ENCODE measurements at regions not wholly inside any gene's neighbourhood (a gene's known extent, or its start where the extent isn't known, plus 50 kb on each side); places are given as distances from the start of the nearest gene placed in this dataset.

DNA sequence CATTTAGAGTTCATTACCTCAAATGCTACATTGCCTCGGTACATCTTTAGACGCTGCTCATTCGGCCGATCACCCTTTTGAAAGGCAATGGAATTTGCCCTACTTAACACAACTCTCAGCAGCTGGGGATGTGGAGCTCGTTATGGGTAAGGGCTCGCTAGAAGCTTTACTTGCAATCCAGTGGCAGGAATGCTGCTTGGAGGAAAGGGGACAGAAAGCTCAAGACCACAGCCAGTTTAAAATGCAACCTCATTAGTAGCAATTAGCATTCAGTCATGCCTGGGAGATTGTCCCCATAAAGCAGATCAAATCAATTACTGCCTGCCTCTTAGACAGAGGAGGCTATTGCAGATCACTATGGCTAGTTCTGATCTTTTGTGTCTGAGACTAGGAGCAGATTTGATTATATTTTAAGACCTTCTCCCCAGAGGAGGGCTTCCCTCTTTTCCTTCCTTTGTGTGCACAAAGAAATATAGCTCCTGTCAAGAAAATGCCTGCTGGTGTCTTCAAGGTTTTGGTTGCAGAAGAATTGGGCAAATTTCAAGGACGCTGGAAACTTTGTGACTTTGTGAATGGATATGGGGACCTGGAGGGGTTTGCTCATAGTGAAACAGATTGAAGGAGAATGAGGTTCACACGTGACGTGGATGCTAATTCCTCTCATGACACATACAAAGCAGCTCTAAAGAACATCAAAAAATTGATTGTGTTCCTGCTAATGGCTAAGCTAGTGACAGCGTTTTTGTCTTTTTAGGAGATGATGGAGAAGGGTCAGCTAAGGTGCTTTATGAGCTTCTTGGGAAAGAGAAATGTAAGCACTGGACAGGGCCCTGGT is 237.5 kb upstream of the GLRA2 start:
- no peak for FAIRE-seq
- TF ChIP-seq EZH2 (IDR thresholded peaks at IDR 0.05; ENCODE audit: low read length): no peak
- TF ChIP-seq, protein P1, sequence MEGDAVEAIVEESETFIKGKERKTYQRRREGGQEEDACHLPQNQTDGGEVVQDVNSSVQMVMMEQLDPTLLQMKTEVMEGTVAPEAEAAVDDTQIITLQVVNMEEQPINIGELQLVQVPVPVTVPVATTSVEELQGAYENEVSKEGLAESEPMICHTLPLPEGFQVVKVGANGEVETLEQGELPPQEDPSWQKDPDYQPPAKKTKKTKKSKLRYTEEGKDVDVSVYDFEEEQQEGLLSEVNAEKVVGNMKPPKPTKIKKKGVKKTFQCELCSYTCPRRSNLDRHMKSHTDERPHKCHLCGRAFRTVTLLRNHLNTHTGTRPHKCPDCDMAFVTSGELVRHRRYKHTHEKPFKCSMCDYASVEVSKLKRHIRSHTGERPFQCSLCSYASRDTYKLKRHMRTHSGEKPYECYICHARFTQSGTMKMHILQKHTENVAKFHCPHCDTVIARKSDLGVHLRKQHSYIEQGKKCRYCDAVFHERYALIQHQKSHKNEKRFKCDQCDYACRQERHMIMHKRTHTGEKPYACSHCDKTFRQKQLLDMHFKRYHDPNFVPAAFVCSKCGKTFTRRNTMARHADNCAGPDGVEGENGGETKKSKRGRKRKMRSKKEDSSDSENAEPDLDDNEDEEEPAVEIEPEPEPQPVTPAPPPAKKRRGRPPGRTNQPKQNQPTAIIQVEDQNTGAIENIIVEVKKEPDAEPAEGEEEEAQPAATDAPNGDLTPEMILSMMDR (optimal IDR thresholded peaks at IDR 0.05 in 1 of 3, IDR thresholded peaks at IDR 0.05 in 1 of 3, conservative IDR thresholded peaks at IDR 0.05 in 1 of 3; ENCODE audit: extremely low read depth in 1 of 3, insufficient read depth in 2 of 3, low read length in 3 of 3): no peak

DNA sequence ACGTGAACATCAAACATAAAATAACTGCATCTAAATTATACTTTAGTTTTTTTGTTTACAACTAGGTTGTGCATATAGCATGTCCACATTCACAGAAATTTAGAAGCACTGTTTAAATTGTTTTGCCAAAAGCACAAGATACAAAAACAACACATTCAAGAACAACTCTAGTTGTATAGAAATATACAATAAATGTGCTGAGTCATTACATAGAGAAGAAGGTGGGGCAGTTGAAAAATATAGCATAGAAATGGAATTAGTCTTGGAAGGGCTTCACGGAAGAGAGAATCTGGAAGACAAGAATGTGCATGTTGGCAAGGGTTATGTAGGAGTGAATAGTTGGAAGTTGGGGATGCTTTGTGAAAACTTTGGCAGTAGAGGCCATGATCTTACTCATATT is 239.0 kb upstream of the GLRA2 start:
- Histone ChIP-seq H3K9me1 (ENCODE audit: control insufficient read depth, extremely low read depth, insufficient read depth, low read length) (no peaks in the 10 kb centered on the region), H3K27me3 (ENCODE audit: control insufficient read depth, extremely low read depth, insufficient read depth, low read length) (no peaks in the 10 kb centered on the region), H3K4me2 (ENCODE audit: control insufficient read depth, extremely low read depth, insufficient read depth, low read depth, low read length) (no peak overlapping the region), H4K20me1 (ENCODE audit: control insufficient read depth, extremely low read depth, insufficient read depth, low read length) (no peaks in the 10 kb centered on the region), H3K79me2 (ENCODE audit: control insufficient read depth, insufficient read depth, low read length) (no peaks in the 10 kb centered on the region), H2AFZ (ENCODE audit: control insufficient read depth, low read length) (no peak overlapping the region), H3K4me3 (ENCODE audit: control insufficient read depth in 2 of 3, extremely low read depth in 1 of 3, insufficient read depth in 2 of 3, low read depth in 1 of 3, low read length in 3 of 3) (no peak overlapping the region), H3K27ac (ENCODE audit: control insufficient read depth, insufficient read depth, low read length) (no peak overlapping the region), H3K9ac (ENCODE audit: control insufficient read depth, extremely low read depth, insufficient read depth, low read length) (no peak overlapping the region), H3K4me1 (ENCODE audit: control insufficient read depth, extremely low read depth, insufficient read depth, low read length) (no peaks in the 10 kb centered on the region), H3K9me3 (ENCODE audit: control insufficient read depth, low read depth, low read length) (no peaks in the 10 kb centered on the region), H3K36me3 (ENCODE audit: control insufficient read depth in 2 of 2, extremely low read depth in 1 of 2, insufficient read depth in 2 of 2, low read length in 2 of 2) (no peaks in the 10 kb centered on the region)
- TF ChIP-seq EZH2 (IDR thresholded peaks at IDR 0.05; ENCODE audit: low read length): no peak
- TF ChIP-seq, protein P1 (optimal IDR thresholded peaks at IDR 0.05 in 1 of 3, IDR thresholded peaks at IDR 0.05 in 1 of 3, conservative IDR thresholded peaks at IDR 0.05 in 1 of 3; ENCODE audit: extremely low read depth in 1 of 3, insufficient read depth in 2 of 3, low read length in 3 of 3): no peak
- FAIRE-seq: no peak
- no peak for DNase-seq (ENCODE audit: low read depth, low spot score)
- dilution Hi-C loops (cut with MboI; ENCODE audit: extremely low pct_ligation_motif_present, low sequenced_read_pairs): no loop called here

More for the DNA sequence above, 237.5 kb upstream of the GLRA2 start:
- Histone ChIP-seq H3K79me2 (ENCODE audit: control insufficient read depth, insufficient read depth, low read length) (no peaks in the 10 kb centered on the region), H3K9me3 (ENCODE audit: control insufficient read depth, low read depth, low read length) (no peaks in the 10 kb centered on the region), H3K9me1 (ENCODE audit: control insufficient read depth, extremely low read depth, insufficient read depth, low read length) (no peaks in the 10 kb centered on the region), H3K4me3 (ENCODE audit: control insufficient read depth in 2 of 3, extremely low read depth in 1 of 3, insufficient read depth in 2 of 3, low read depth in 1 of 3, low read length in 3 of 3) (no peak overlapping the region), H2AFZ (ENCODE audit: control insufficient read depth, low read length) (no peak overlapping the region), H4K20me1 (ENCODE audit: control insufficient read depth, extremely low read depth, insufficient read depth, low read length) (no peaks in the 10 kb centered on the region), H3K4me1 (ENCODE audit: control insufficient read depth, extremely low read depth, insufficient read depth, low read length) (no peaks in the 10 kb centered on the region), H3K27ac (ENCODE audit: control insufficient read depth, insufficient read depth, low read length) (no peak overlapping the region), H3K9ac (ENCODE audit: control insufficient read depth, extremely low read depth, insufficient read depth, low read length) (no peak overlapping the region), H3K27me3 (ENCODE audit: control insufficient read depth, extremely low read depth, insufficient read depth, low read length) (no peaks in the 10 kb centered on the region), H3K4me2 (ENCODE audit: control insufficient read depth, extremely low read depth, insufficient read depth, low read depth, low read length) (no peak overlapping the region), H3K36me3 (ENCODE audit: control insufficient read depth in 2 of 2, extremely low read depth in 1 of 2, insufficient read depth in 2 of 2, low read length in 2 of 2) (no peaks in the 10 kb centered on the region)
- dilution Hi-C loops (cut with MboI; ENCODE audit: extremely low pct_ligation_motif_present, low sequenced_read_pairs): no loop called here
- DNase-seq (ENCODE audit: low read depth, low spot score): no peak
